Esophagus muscularis mucosa (tissue), 4 donors: ENCODE measurements at regions not wholly inside any gene's neighbourhood (a gene's known extent, or its start where the extent isn't known, plus 50 kb on each side); places are given as distances from the start of the nearest gene placed in this dataset.

ENCODE experiments used
- DNase-seq: peaks from one replicate; pipeline ENCODE4 v3.0.0-alpha.2; 2017; ENCODE audit errors: extremely low spot score
- H3K27ac ChIP-seq, 4 donors: fragments of 200-600 bp; sonication (generic); replicated peaks in 1 of 4; 1 replicate in 3 of 4; 2 replicates in 1 of 4; pipeline ENCODE4 v1.5.1; 2016 to 2019; ENCODE audit warnings: mild to moderate bottlenecking in 1 of 4
- H3K27me3 ChIP-seq, 4 donors: fragments of 200-600 bp; sonication (generic); one replicate each; pipeline versions ENCODE4 v1.5.1 to v1.6.0; 2016 to 2019
- H3K36me3 ChIP-seq, 4 donors: fragments of 200-600 bp; sonication (generic); one replicate each; pipeline ENCODE4 v1.5.1; 2016 to 2019
- H3K4me1 ChIP-seq, 4 donors: fragments of 200-600 bp; sonication (generic); one replicate each; pipeline ENCODE4 v1.5.1; 2016 to 2019
- H3K4me3 ChIP-seq, 4 donors: fragments of 200-600 bp; sonication (generic); 1 replicate in 2 of 4; 2 replicates in 2 of 4; pipeline ENCODE4 v1.5.1; 2016 to 2019; ENCODE audit warnings: mild to moderate bottlenecking in 4 of 4, moderate library complexity in 1 of 4
- H3K9me3 ChIP-seq, 4 donors: fragments of 200-600 bp; sonication (generic); 1 replicate in 3 of 4; 2 replicates in 1 of 4; pipeline ENCODE4 v1.5.1; 2016 to 2019
- EP300 ChIP-seq: sonication (generic); formaldehyde crosslinking; IDR thresholded peaks from one replicate; pipeline ENCODE4 v1.6.1; 2017; ENCODE audit warnings: antibody characterized with exemption
- POLR2A ChIP-seq: fragments of 450-650 bp; IDR thresholded peaks from one replicate; pipeline ENCODE4 v1.6.1; 2017; ENCODE audit warnings: antibody characterized with exemption, moderate library complexity, mild to moderate bottlenecking, low read depth
- POLR2AphosphoS5 ChIP-seq, 2 donors: sonication (generic); formaldehyde crosslinking; IDR thresholded peaks; one replicate each; pipeline ENCODE4 v1.6.1; 2017; ENCODE audit warnings: antibody characterized with exemption in 2 of 2
- WGBS: methylation state at CpG from one replicate; pipeline ENCODE4 v1.1.5; 2018; 5-methylcytosine and 5-hydroxymethylcytosine counted together
- intact Hi-C: fragments of 100-400 bp; cut with DNase I; formaldehyde crosslinking; loops from one replicate; pipeline ENCODE4 v1.15.1; 2023
- TF ChIP-seq, protein P1 (sequence below), 3 experiments: fragments of 200-600 bp in 2 of 3; fragments of 450-650 bp in 1 of 3; sonication (generic) in 2 of 3; IDR thresholded peaks; one replicate each; pipeline ENCODE4 v1.5.1; 2017 to 2019; ENCODE audit warnings: antibody characterized with exemption in 3 of 3, mild to moderate bottlenecking in 2 of 3, moderate library complexity in 1 of 3

- DNase-seq = no peak
- intact Hi-C loops = no loop called here
- no peaks in the 10 kb centered on the region for H3K27me3 ChIP-seq
- H3K27ac ChIP-seq = no peak overlapping the region
- TF ChIP-seq POLR2AphosphoS5 (IDR thresholded peaks at IDR 0.05) (no peak), POLR2A (no peak), EP300 (no peak)
- TF ChIP-seq, protein P1, sequence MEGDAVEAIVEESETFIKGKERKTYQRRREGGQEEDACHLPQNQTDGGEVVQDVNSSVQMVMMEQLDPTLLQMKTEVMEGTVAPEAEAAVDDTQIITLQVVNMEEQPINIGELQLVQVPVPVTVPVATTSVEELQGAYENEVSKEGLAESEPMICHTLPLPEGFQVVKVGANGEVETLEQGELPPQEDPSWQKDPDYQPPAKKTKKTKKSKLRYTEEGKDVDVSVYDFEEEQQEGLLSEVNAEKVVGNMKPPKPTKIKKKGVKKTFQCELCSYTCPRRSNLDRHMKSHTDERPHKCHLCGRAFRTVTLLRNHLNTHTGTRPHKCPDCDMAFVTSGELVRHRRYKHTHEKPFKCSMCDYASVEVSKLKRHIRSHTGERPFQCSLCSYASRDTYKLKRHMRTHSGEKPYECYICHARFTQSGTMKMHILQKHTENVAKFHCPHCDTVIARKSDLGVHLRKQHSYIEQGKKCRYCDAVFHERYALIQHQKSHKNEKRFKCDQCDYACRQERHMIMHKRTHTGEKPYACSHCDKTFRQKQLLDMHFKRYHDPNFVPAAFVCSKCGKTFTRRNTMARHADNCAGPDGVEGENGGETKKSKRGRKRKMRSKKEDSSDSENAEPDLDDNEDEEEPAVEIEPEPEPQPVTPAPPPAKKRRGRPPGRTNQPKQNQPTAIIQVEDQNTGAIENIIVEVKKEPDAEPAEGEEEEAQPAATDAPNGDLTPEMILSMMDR (IDR thresholded peaks at IDR 0.05) = no peak
- H3K36me3 ChIP-seq = no peaks in the 10 kb centered on the region
- no peaks in the 10 kb centered on the region for H3K4me1 ChIP-seq
- H3K4me3 ChIP-seq = no peak overlapping the region
- H3K9me3 ChIP-seq = no peaks in the 10 kb centered on the region
Observed at GRCh38 chr3:34176723-34177122, 378.3 kb downstream of the PDCD6IP start.

GRCh38 chr3:34178415-34178814 lies 380.0 kb downstream of the PDCD6IP start:
- H3K27ac ChIP-seq = no peak overlapping the region
- TF ChIP-seq POLR2AphosphoS5 (IDR thresholded peaks at IDR 0.05) = no peak
- no peak for TF ChIP-seq EP300
- TF ChIP-seq, protein P1 (IDR thresholded peaks at IDR 0.05) = no peak
- TF ChIP-seq POLR2A = no peak
- 59% methylated on average over 2 of the region's 2 CpGs for WGBS
- no peaks in the 10 kb centered on the region for H3K36me3 ChIP-seq
- intact Hi-C loops = no loop called here
- no peaks in the 10 kb centered on the region for H3K27me3 ChIP-seq
- no peaks in the 10 kb centered on the region for H3K9me3 ChIP-seq
- DNase-seq = no peak
- no peak overlapping the region for H3K4me3 ChIP-seq
- no peaks in the 10 kb centered on the region for H3K4me1 ChIP-seq

GRCh38 chr3:34179716-34180115 lies 381.3 kb downstream of the PDCD6IP start:
- Histone ChIP-seq H3K27me3 (no peaks in the 10 kb centered on the region), H3K4me1 (no peaks in the 10 kb centered on the region), H3K9me3 (no peaks in the 10 kb centered on the region), H3K36me3 (no peaks in the 10 kb centered on the region), H3K4me3 (no peak overlapping the region), H3K27ac (no peak overlapping the region)
- intact Hi-C loops = no loop called here
- TF ChIP-seq, protein P1 (IDR thresholded peaks at IDR 0.05) = no peak
- no peak for TF ChIP-seq POLR2A
- TF ChIP-seq POLR2AphosphoS5 (IDR thresholded peaks at IDR 0.05) = no peak
- no peak for TF ChIP-seq EP300
- no peak for DNase-seq

- no peak for DNase-seq
- no peaks in the 10 kb centered on the region for H3K9me3 ChIP-seq
- 83% methylated on average over 2 of the region's 2 CpGs for WGBS
- intact Hi-C loops = no loop called here
- TF ChIP-seq POLR2AphosphoS5 (IDR thresholded peaks at IDR 0.05) (no peak), POLR2A (no peak), EP300 (no peak)
- TF ChIP-seq, protein P1 (IDR thresholded peaks at IDR 0.05) = no peak
- H3K4me1 ChIP-seq = no peaks in the 10 kb centered on the region
- H3K4me3 ChIP-seq = no peak overlapping the region
- no peaks in the 10 kb centered on the region for H3K27me3 ChIP-seq
- H3K36me3 ChIP-seq = no peaks in the 10 kb centered on the region
- no peak overlapping the region for H3K27ac ChIP-seq
Observed at GRCh38 chr3:34180532-34180931, 382.1 kb downstream of the PDCD6IP start.

GRCh38 chr3:34183114-34183513 lies 384.7 kb downstream of the PDCD6IP start:
- WGBS = 61% methylated on average over 2 of the region's 2 CpGs
- H3K4me1 ChIP-seq = no peaks in the 10 kb centered on the region
- H3K27ac ChIP-seq = no peak overlapping the region
- intact Hi-C loops = no loop called here
- H3K4me3 ChIP-seq = no peak overlapping the region
- no peaks in the 10 kb centered on the region for H3K9me3 ChIP-seq
- no peak for DNase-seq
- H3K27me3 ChIP-seq = no peaks in the 10 kb centered on the region
- TF ChIP-seq POLR2A (no peak), EP300 (no peak), POLR2AphosphoS5 (IDR thresholded peaks at IDR 0.05) (no peak)
- TF ChIP-seq, protein P1 (IDR thresholded peaks at IDR 0.05) = no peak
- no peaks in the 10 kb centered on the region for H3K36me3 ChIP-seq
